Keratinocyte (primary cell): ENCODE measurements at regions not wholly inside any gene's neighbourhood (a gene's known extent, or its start where the extent isn't known, plus 50 kb on each side); places are given as distances from the start of the nearest gene placed in this dataset.

Source experiments
- DNase-seq: peaks from one replicate; pipeline ENCODE4 v3.0.0-alpha.2; 2011; ENCODE audit warnings: low read depth, missing footprints, low spot score
- FAIRE-seq: peaks from 2 replicates; lab custom pipeline; 2011; peaks lifted over from hg19 to GRCh38; lab: Jason Lieb, UNC
- H2AFZ ChIP-seq: 2 replicates; pipeline ENCODE4 v1.6.0; 2012; ENCODE audit warnings: low read length, control low read depth, inconsistent platforms; ENCODE audit not compliant: control insufficient read depth
- H3K27ac ChIP-seq: 2 replicates; pipeline ENCODE4 v1.5.1; 2011; ENCODE audit warnings: low read length; ENCODE audit not compliant: control insufficient read depth, insufficient read depth
- H3K27me3 ChIP-seq: 3 replicates; pipeline ENCODE4 v1.6.0; 2011; ENCODE audit warnings: low read length; ENCODE audit not compliant: control insufficient read depth, insufficient read depth; ENCODE audit errors: extremely low read depth
- H3K36me3 ChIP-seq, 2 experiments: 2 replicates in 1 of 2; 3 replicates in 1 of 2; pipeline ENCODE4 v1.5.1; 2011; ENCODE audit warnings: low read length in 2 of 2, mild to moderate bottlenecking in 1 of 2; ENCODE audit not compliant: control insufficient read depth in 2 of 2, insufficient read depth in 2 of 2; ENCODE audit errors: extremely low read depth in 1 of 2
- H3K4me1 ChIP-seq: 3 replicates; pipeline ENCODE4 v1.5.1; 2011; ENCODE audit warnings: low read length; ENCODE audit not compliant: control insufficient read depth, insufficient read depth; ENCODE audit errors: extremely low read depth
- H3K4me2 ChIP-seq: 3 replicates; pipeline ENCODE4 v1.6.0; 2011; ENCODE audit warnings: low read depth, low read length; ENCODE audit not compliant: control insufficient read depth, insufficient read depth; ENCODE audit errors: extremely low read depth
- H3K4me3 ChIP-seq, 3 experiments: fragments of 200-600 bp in 1 of 3; sonication (generic) in 1 of 3; 2 replicates in 2 of 3; 3 replicates in 1 of 3; pipeline ENCODE4 v1.5.1; 2011 to 2016; ENCODE audit warnings: low read length in 3 of 3, mild to moderate bottlenecking in 3 of 3, control low read depth in 2 of 3, inconsistent platforms in 1 of 3, low read depth in 1 of 3, mixed read lengths in 1 of 3, mixed run types in 1 of 3, moderate library complexity in 1 of 3; ENCODE audit not compliant: control insufficient read depth in 2 of 3, insufficient read depth in 2 of 3; ENCODE audit errors: extremely low read depth in 1 of 3
- H3K79me2 ChIP-seq: 2 replicates; pipeline ENCODE4 v1.6.0; 2012; ENCODE audit warnings: low read length; ENCODE audit not compliant: control insufficient read depth, insufficient read depth
- H3K9ac ChIP-seq: 3 replicates; pipeline ENCODE4 v1.6.0; 2011; ENCODE audit warnings: low read length; ENCODE audit not compliant: control insufficient read depth, insufficient read depth; ENCODE audit errors: extremely low read depth
- H3K9me1 ChIP-seq: 3 replicates; pipeline ENCODE4 v1.6.0; 2011; ENCODE audit warnings: low read length; ENCODE audit not compliant: control insufficient read depth, insufficient read depth; ENCODE audit errors: extremely low read depth
- H3K9me3 ChIP-seq: 2 replicates; pipeline ENCODE4 v1.5.1; 2012; ENCODE audit warnings: low read depth, low read length; ENCODE audit not compliant: control insufficient read depth
- H4K20me1 ChIP-seq: 3 replicates; pipeline ENCODE4 v1.6.0; 2011; ENCODE audit warnings: low read length; ENCODE audit not compliant: control insufficient read depth, insufficient read depth; ENCODE audit errors: extremely low read depth
- EZH2 ChIP-seq: IDR thresholded peaks from one replicate; pipeline ENCODE4 v1.6.1; 2012; ENCODE audit warnings: inconsistent platforms, mild to moderate bottlenecking, low read length, moderate library complexity
- dilution Hi-C: fragments of 300-500 bp; cut with MboI; formaldehyde crosslinking; loops from one replicate; pipeline ENCODE4 v1.7.0; 2020; ENCODE audit warnings: low sequenced_read_pairs; ENCODE audit not compliant: extremely low pct_ligation_motif_present
- TF ChIP-seq, protein P1 (sequence below), 3 experiments: IDR thresholded peaks in 1 of 3; conservative IDR thresholded peaks in 1 of 3; optimal IDR thresholded peaks in 1 of 3; 2 replicates in 2 of 3; 3 replicates in 1 of 3; pipeline versions ENCODE3 to v1.5.1; 2011; ENCODE audit warnings: low read length in 3 of 3, mild to moderate bottlenecking in 3 of 3, moderate library complexity in 2 of 3, control low read depth in 1 of 3, inconsistent platforms in 1 of 3; ENCODE audit not compliant: insufficient read depth in 2 of 3; ENCODE audit errors: extremely low read depth in 1 of 3

DNA sequence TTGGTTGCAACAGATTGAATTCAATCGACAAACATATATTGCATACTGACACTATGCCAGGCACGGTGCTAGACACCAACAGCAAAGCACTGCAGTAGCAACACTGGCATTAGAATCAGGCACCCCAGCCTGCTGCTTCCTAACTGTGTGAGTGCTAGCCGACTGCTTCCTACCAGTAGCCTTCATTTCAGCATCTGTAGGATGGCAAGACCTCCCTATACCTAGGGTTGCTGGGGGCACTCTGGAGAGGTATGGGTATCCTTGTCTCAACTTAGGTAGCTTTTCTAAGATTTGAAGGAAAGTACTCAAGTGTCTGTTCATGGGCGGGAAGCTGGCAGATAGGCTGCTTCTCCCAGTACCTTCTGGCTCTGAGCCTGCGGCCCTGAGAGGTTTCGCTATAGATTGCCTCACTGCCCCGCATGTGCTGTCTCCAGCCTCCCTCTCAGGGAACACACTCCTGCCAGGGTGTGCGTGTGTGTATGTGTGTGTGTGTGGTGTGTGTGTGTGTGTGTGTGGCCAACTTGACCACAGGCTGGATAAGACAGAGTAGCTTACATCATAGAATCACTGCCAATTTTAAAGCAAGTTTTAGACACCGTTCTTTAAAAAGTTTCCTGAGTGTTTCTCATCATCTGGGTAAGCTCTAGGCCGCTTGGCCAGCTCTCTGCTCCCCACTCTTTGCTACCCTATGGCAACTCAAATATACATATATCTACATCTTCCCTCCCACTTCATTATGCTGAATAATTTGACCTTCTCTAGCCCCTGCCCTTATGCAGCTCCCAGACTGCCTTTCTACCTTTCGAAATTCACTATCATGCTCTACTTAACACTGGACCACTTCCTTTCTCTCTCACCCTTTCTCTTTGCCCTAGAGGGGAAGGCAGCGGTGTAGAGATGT is 97.0 kb upstream of the PJA1 start:
- H3K9ac ChIP-seq: no peak overlapping the region
- dilution Hi-C loops: no loop called here
- no peaks in the 10 kb centered on the region for H4K20me1 ChIP-seq
- DNase-seq (no peak), FAIRE-seq (no peak)
- H3K4me3 ChIP-seq: no peak overlapping the region
- H3K79me2 ChIP-seq: no peaks in the 10 kb centered on the region
- H3K36me3 ChIP-seq: no peaks in the 10 kb centered on the region
- H3K4me1 ChIP-seq: no peaks in the 10 kb centered on the region
- H2AFZ ChIP-seq: no peak overlapping the region
- TF ChIP-seq EZH2: no peak
- TF ChIP-seq, protein P1, sequence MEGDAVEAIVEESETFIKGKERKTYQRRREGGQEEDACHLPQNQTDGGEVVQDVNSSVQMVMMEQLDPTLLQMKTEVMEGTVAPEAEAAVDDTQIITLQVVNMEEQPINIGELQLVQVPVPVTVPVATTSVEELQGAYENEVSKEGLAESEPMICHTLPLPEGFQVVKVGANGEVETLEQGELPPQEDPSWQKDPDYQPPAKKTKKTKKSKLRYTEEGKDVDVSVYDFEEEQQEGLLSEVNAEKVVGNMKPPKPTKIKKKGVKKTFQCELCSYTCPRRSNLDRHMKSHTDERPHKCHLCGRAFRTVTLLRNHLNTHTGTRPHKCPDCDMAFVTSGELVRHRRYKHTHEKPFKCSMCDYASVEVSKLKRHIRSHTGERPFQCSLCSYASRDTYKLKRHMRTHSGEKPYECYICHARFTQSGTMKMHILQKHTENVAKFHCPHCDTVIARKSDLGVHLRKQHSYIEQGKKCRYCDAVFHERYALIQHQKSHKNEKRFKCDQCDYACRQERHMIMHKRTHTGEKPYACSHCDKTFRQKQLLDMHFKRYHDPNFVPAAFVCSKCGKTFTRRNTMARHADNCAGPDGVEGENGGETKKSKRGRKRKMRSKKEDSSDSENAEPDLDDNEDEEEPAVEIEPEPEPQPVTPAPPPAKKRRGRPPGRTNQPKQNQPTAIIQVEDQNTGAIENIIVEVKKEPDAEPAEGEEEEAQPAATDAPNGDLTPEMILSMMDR (optimal IDR thresholded peaks at IDR 0.05 in 1 of 3, IDR thresholded peaks at IDR 0.05 in 1 of 3, conservative IDR thresholded peaks at IDR 0.05 in 1 of 3; ENCODE audit: extremely low read depth in 1 of 3, insufficient read depth in 2 of 3, low read length in 3 of 3): no peak
- H3K27me3 ChIP-seq: peaks cover 7% of the 10 kb centered on the region
- H3K27ac ChIP-seq: no peak overlapping the region
- no peaks in the 10 kb centered on the region for H3K9me3 ChIP-seq
- H3K9me1 ChIP-seq: no peaks in the 10 kb centered on the region
- H3K4me2 ChIP-seq: no peak overlapping the region

DNA sequence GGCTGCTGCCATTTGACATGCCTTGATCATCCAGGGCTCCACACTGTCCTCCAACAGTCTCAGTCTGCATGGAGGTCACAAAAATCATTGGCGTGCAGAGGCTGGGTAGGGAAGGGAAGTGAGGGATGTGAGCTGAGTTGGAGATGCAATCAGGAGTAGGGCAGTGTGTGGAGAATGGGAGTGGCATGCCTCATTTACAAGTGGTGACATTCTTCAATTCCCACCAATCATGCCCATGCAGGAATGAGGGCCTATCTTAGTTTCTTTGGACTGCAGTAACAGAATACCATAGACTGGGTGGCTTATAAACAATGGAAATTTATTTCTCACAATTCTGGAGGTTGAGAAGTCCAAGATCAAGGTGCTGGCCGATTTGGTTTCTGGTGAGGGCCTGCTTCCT is 94.9 kb upstream of the PJA1 start:
- dilution Hi-C loops: no loop called here
- Histone ChIP-seq H4K20me1 (no peaks in the 10 kb centered on the region), H3K27me3 (peaks cover 7% of the 10 kb centered on the region), H3K4me1 (no peaks in the 10 kb centered on the region), H3K27ac (no peak overlapping the region), H3K9me3 (no peaks in the 10 kb centered on the region), H3K4me2 (no peak overlapping the region), H2AFZ (no peak overlapping the region), H3K79me2 (no peaks in the 10 kb centered on the region), H3K36me3 (no peaks in the 10 kb centered on the region), H3K4me3 (no peak overlapping the region), H3K9me1 (no peaks in the 10 kb centered on the region), H3K9ac (no peak overlapping the region)
- no peak for FAIRE-seq
- DNase-seq: no peak
- TF ChIP-seq, protein P1 (optimal IDR thresholded peaks at IDR 0.05 in 1 of 3, IDR thresholded peaks at IDR 0.05 in 1 of 3, conservative IDR thresholded peaks at IDR 0.05 in 1 of 3; ENCODE audit: extremely low read depth in 1 of 3, insufficient read depth in 2 of 3, low read length in 3 of 3): no peak
- no peak for TF ChIP-seq EZH2
